Neural cell (in vitro differentiated cells): ENCODE measurements at regions not wholly inside any gene's neighbourhood (a gene's known extent, or its start where the extent isn't known, plus 50 kb on each side); places are given as distances from the start of the nearest gene placed in this dataset.
A peak's percentile ranks its signal among the peaks of the same experiment; 100 is the strongest.

Experiments
- H2AFZ ChIP-seq: fragments of 200-600, 300-800 bp; sonication (generic), shearing (Covaris generic); 2 replicates; pipeline ENCODE4 v1.6.0; 2014; ENCODE audit warnings: low read depth, mild to moderate bottlenecking, antibody characterized with exemption, low read length, moderate library complexity
- H3F3A ChIP-seq: fragments of 200-600 bp; shearing (Covaris generic); 2 replicates; pipeline ENCODE4 v1.6.1; 2016; ENCODE audit warnings: mild to moderate bottlenecking, moderate library complexity, mixed read lengths, antibody characterized with exemption, low read length; ENCODE audit not compliant: insufficient read depth, poor library complexity, severe bottlenecking
- H3K27ac ChIP-seq: fragments of 200-600, 300-800 bp; sonication (generic), shearing (Covaris generic); 2 replicates; pipeline ENCODE4 v1.5.1; 2014; ENCODE audit warnings: mild to moderate bottlenecking, low read length, moderate library complexity
- H3K27me3 ChIP-seq: fragments of 300-800, 200-600 bp; sonication (generic), shearing (Covaris generic); 2 replicates; pipeline ENCODE4 v1.6.0; 2014; ENCODE audit warnings: mild to moderate bottlenecking, low read depth, low read length, moderate library complexity; ENCODE audit not compliant: insufficient read depth
- H3K36me3 ChIP-seq: fragments of 300-800, 200-600 bp; sonication (generic), shearing (Covaris generic); 2 replicates; pipeline ENCODE4 v1.5.1; 2014; ENCODE audit warnings: mild to moderate bottlenecking, antibody characterized with exemption, low read length, moderate library complexity; ENCODE audit not compliant: insufficient read depth
- H3K4me2 ChIP-seq: fragments of 300-800, 200-600 bp; sonication (generic), shearing (Covaris generic); 2 replicates; pipeline ENCODE4 v1.6.0; 2014; ENCODE audit warnings: mild to moderate bottlenecking, low read length
- H3K4me3 ChIP-seq: fragments of 300-800, 200-600 bp; sonication (generic), shearing (Covaris generic); 2 replicates; pipeline ENCODE4 v1.5.1; 2014; ENCODE audit warnings: mild to moderate bottlenecking, low read length, moderate library complexity
- H3K79me2 ChIP-seq: fragments of 200-600 bp; shearing (Covaris generic); replicated peaks from 2 replicates; pipeline ENCODE4 v1.6.0; 2014; ENCODE audit warnings: mild to moderate bottlenecking, low read length, moderate library complexity; ENCODE audit not compliant: insufficient read depth
- H3K9ac ChIP-seq: fragments of 300-800, 200-600 bp; sonication (generic), shearing (Covaris generic); 2 replicates; pipeline ENCODE4 v1.6.1; 2016; ENCODE audit warnings: mild to moderate bottlenecking, low read length, mixed read lengths
- H3K9me2 ChIP-seq: fragments of 200-600 bp; shearing (Covaris generic); 2 replicates; pipeline ENCODE4 v1.6.1; 2016; ENCODE audit warnings: mild to moderate bottlenecking, low read length, mixed read lengths; ENCODE audit not compliant: insufficient read depth
- H3K9me3 ChIP-seq: fragments of 200-600, 300-800 bp; sonication (generic), shearing (Covaris generic); 2 replicates; pipeline ENCODE4 v1.6.1; 2016; ENCODE audit warnings: mild to moderate bottlenecking, mixed run types, low read length, moderate library complexity, mixed read lengths
- H4K20me1 ChIP-seq: fragments of 200-600 bp; shearing (Covaris generic); 2 replicates; pipeline ENCODE4 v1.6.1; 2016; ENCODE audit warnings: mild to moderate bottlenecking, mixed run types; ENCODE audit not compliant: insufficient read depth
- CTCF ChIP-seq: fragments of 450-650 bp; IDR thresholded peaks from 2 replicates; pipeline ENCODE4 v1.5.1; 2014; ENCODE audit warnings: antibody characterized with exemption, mild to moderate bottlenecking, moderate library complexity; ENCODE audit not compliant: poor library complexity, severe bottlenecking
- EP300 ChIP-seq: fragments of 450-650 bp; conservative IDR thresholded peaks from 2 replicates; pipeline ENCODE4 v1.6.1; 2014; ENCODE audit warnings: antibody characterized with exemption, mild to moderate bottlenecking, moderate library complexity; ENCODE audit not compliant: poor library complexity, severe bottlenecking
- EZH2 ChIP-seq: fragments of 200-600, 300-800 bp; shearing (Covaris generic), sonication (generic); IDR thresholded peaks from 2 replicates; pipeline ENCODE4 v1.6.1; 2014; ENCODE audit warnings: antibody characterized with exemption, low read length, borderline replicate concordance, mild to moderate bottlenecking; ENCODE audit not compliant: insufficient read depth, poor library complexity, severe bottlenecking
- MXI1 ChIP-seq: fragments of 450-650 bp; conservative IDR thresholded peaks from 2 replicates; pipeline ENCODE4 v1.6.1; 2014; ENCODE audit warnings: antibody characterized with exemption, mild to moderate bottlenecking; ENCODE audit not compliant: poor library complexity, severe bottlenecking
- POLR2AphosphoS5 ChIP-seq: IDR thresholded peaks from 2 replicates; pipeline ENCODE4 v1.6.1; 2012
- RAD21 ChIP-seq: fragments of 450-650 bp; conservative IDR thresholded peaks from 2 replicates; pipeline ENCODE4 v1.6.1; 2014; ENCODE audit warnings: antibody characterized with exemption, mild to moderate bottlenecking, moderate library complexity
- REST ChIP-seq: IDR thresholded peaks from 2 replicates; pipeline ENCODE4 v1.6.1; 2012; ENCODE audit warnings: borderline replicate concordance
- SMC3 ChIP-seq: fragments of 450-650 bp; conservative IDR thresholded peaks from 2 replicates; pipeline ENCODE4 v1.6.1; 2014; ENCODE audit warnings: antibody characterized with exemption, mild to moderate bottlenecking, moderate library complexity; ENCODE audit not compliant: poor library complexity
- TAF1 ChIP-seq: IDR thresholded peaks from 2 replicates; pipeline ENCODE4 v1.6.1; 2012; ENCODE audit warnings: low read depth

GRCh38 chr15:97196048-97197014 is 764.2 kb upstream of the ARRDC4 start:
- no peaks in the 10 kb centered on the region for H3K9me3 ChIP-seq
- no peaks in the 10 kb centered on the region for H3K9me2 ChIP-seq
- H3K9ac ChIP-seq, result no peak overlapping the region
- no peaks in the 10 kb centered on the region for H3K27me3 ChIP-seq
- no peaks in the 10 kb centered on the region for H3K79me2 ChIP-seq
- H3K4me3 ChIP-seq, result no peak overlapping the region
- H2AFZ ChIP-seq, result no peak overlapping the region
- H3F3A ChIP-seq, result no peaks in the 10 kb centered on the region
- TF ChIP-seq EP300 (no peak), POLR2AphosphoS5 (no peak), MXI1 (no peak), RAD21 (no peak)
- H4K20me1 ChIP-seq, result no peaks in the 10 kb centered on the region
- no peak overlapping the region for H3K4me2 ChIP-seq
- no peaks in the 10 kb centered on the region for H3K36me3 ChIP-seq
- H3K27ac ChIP-seq, result no peak overlapping the region

GRCh38 chr15:97199393-97200051 is 761.0 kb upstream of the ARRDC4 start:
- no peaks in the 10 kb centered on the region for H3K9me2 ChIP-seq
- no peaks in the 10 kb centered on the region for H3K36me3 ChIP-seq
- H2AFZ ChIP-seq, result no peak overlapping the region
- no peak overlapping the region for H3K4me3 ChIP-seq
- no peak overlapping the region for H3K27ac ChIP-seq
- no peaks in the 10 kb centered on the region for H3K27me3 ChIP-seq
- no peaks in the 10 kb centered on the region for H3F3A ChIP-seq
- H4K20me1 ChIP-seq, result no peaks in the 10 kb centered on the region
- TF ChIP-seq EZH2, result no peak
- peak; percentile 30 for TF ChIP-seq REST
- H3K79me2 ChIP-seq, result no peaks in the 10 kb centered on the region
- no peaks in the 10 kb centered on the region for H3K9me3 ChIP-seq
- H3K9ac ChIP-seq, result no peak overlapping the region
- H3K4me2 ChIP-seq, result no peak overlapping the region

GRCh38 chr15:97200161-97200560 is 760.3 kb upstream of the ARRDC4 start:
- Histone ChIP-seq H3K27ac (no peak overlapping the region), H3K36me3 (no peaks in the 10 kb centered on the region), H3K4me3 (no peak overlapping the region), H4K20me1 (no peaks in the 10 kb centered on the region), H3K79me2 (no peaks in the 10 kb centered on the region), H3K9me2 (no peaks in the 10 kb centered on the region), H2AFZ (no peak overlapping the region), H3K9ac (no peak overlapping the region), H3K4me2 (no peak overlapping the region), H3F3A (no peaks in the 10 kb centered on the region), H3K9me3 (no peaks in the 10 kb centered on the region), H3K27me3 (no peaks in the 10 kb centered on the region)
- TF ChIP-seq RAD21 (no peak), CTCF (no peak), EP300 (no peak), TAF1 (no peak), POLR2AphosphoS5 (no peak), SMC3 (no peak), EZH2 (no peak), MXI1 (no peak), REST (no peak)
